Sigmoid colon (tissue), 4 donors: ENCODE measurements at regions not wholly inside any gene's neighbourhood (a gene's known extent, or its start where the extent isn't known, plus 50 kb on each side); places are given as distances from the start of the nearest gene placed in this dataset.

ENCODE experiments used
- EP300 ChIP-seq, 4 donors: sonication (generic); formaldehyde crosslinking; IDR thresholded peaks; one replicate each; pipeline ENCODE4 v1.6.1; 2017; ENCODE audit warnings: antibody characterized with exemption in 4 of 4
- POLR2A ChIP-seq, 2 donors: fragments of 450-650 bp; IDR thresholded peaks; one replicate each; pipeline ENCODE4 v1.6.1; 2016; ENCODE audit warnings: antibody characterized with exemption in 2 of 2, mild to moderate bottlenecking in 2 of 2, moderate library complexity in 2 of 2
- POLR2AphosphoS5 ChIP-seq, 4 donors: sonication (generic); formaldehyde crosslinking; IDR thresholded peaks; one replicate each; pipeline ENCODE4 v1.6.1; 2017; ENCODE audit warnings: antibody characterized with exemption in 4 of 4
- TF ChIP-seq, protein P1 (sequence below), 4 experiments: fragments of 450-650 bp in 3 of 4; fragments of 200-600 bp in 1 of 4; IDR thresholded peaks; one replicate each; pipeline ENCODE4 v1.5.1; 2016 to 2019; ENCODE audit warnings: antibody characterized with exemption in 4 of 4, mild to moderate bottlenecking in 3 of 4, moderate library complexity in 2 of 4

DNA sequence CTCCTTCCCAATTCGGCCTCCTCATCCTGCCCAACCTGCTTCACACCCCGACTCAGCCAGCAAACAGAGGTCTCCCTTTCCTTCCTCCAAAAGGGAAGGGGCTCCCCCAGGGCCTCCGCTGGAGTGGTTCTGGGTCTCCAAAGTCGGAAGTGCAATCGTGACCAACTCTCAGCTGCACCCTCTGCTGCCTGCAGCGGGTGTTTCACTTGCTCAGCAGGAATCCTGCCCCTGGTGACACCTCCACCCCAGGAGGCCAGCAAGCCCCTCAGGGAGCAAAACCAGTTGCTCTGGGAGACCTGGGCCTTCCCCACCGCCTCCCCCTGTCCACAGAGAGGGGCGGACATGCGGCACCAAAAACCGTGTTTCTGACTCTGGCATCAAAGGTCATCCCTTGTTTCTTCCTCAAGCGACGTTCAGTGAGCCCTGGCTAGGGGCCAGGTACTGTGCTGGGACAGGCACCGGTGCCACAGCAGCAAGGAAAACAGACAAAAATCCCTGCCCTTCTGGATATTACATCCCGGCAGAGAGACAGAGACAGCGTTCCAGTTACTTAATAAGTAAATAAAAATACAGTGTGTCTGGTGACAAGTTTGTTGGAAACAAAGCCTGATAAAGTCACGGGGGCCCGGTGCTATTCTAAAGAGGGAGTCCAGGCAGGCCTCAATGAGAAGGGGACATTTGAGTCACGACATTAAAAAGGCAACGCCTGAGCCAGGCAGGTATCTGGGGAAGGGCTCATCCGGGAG, 219.0 kb downstream of the BMP7 start:
- TF ChIP-seq, protein P1, sequence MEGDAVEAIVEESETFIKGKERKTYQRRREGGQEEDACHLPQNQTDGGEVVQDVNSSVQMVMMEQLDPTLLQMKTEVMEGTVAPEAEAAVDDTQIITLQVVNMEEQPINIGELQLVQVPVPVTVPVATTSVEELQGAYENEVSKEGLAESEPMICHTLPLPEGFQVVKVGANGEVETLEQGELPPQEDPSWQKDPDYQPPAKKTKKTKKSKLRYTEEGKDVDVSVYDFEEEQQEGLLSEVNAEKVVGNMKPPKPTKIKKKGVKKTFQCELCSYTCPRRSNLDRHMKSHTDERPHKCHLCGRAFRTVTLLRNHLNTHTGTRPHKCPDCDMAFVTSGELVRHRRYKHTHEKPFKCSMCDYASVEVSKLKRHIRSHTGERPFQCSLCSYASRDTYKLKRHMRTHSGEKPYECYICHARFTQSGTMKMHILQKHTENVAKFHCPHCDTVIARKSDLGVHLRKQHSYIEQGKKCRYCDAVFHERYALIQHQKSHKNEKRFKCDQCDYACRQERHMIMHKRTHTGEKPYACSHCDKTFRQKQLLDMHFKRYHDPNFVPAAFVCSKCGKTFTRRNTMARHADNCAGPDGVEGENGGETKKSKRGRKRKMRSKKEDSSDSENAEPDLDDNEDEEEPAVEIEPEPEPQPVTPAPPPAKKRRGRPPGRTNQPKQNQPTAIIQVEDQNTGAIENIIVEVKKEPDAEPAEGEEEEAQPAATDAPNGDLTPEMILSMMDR (IDR thresholded peaks at IDR 0.05) = no peak
- no peak for TF ChIP-seq POLR2AphosphoS5 (IDR thresholded peaks at IDR 0.05)
- no peak for TF ChIP-seq POLR2A (IDR thresholded peaks at IDR 0.05)
- no peak for TF ChIP-seq EP300 (IDR thresholded peaks at IDR 0.05)
